SHP77 treated with DMSO at 0.1 percent for 48 hours (cell line): ENCODE measurements at regions not wholly inside any gene's neighbourhood (a gene's known extent, or its start where the extent isn't known, plus 50 kb on each side); places are given as distances from the start of the nearest gene placed in this dataset.
"Not testable (repeated sequence)": the region's sequence is repeated elsewhere in the genome, so short reads cannot be mapped to it uniquely, and the experiment has no call there.

ENCODE experiments used
- DNase-seq: peaks from one replicate; lab custom pipeline; 2025; lab: John Stamatoyannopoulos, UW

GRCh38 chr18:14991934-14992445 lies 244.0 kb downstream of the ANKRD30B start:
- DNase-seq = not testable (repeated sequence)

DNA sequence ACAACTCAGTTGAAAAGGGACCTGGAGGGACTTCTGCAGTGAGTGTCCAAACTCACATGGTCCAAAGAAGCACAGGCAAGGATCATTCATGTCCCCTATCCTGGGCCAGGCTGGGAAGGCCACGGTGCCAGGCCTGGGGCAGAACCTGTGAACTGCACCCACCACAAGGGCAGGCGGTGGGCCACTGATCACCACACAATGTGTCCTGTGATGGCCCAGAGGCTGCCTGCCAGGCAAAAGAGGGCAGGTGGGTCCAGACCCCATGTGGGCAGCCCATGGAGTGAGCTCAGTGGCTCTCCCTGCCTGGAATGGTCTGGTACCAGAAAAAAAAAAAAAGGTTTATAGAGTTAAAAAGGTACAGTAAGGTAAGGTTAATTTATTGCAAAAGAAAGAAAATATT lies 244.8 kb downstream of the ANKRD30B start:
- DNase-seq = not testable (repeated sequence)

DNA sequence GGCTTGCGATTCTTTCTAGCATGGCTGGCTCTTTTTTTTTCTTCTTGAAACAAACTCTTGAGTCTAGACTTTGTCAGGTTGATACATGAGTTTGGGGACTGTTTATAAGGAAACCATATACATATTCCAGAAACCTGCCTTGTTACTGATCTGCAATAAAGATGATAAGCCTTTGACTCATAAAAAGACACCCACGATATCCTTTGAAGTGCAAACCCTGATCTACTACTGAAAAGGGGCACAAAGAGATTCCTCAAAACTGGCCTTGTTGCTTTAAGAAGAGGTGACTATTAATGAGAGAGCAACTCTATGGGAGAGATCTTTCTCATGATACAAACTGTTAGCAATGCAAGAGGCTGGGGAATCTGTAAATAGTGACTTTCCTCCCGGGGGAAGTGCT lies 247.1 kb downstream of the ANKRD30B start:
- not testable (repeated sequence) for DNase-seq

- DNase-seq = no peak
Observed at GRCh38 chr18:14997357-14997756, 249.4 kb downstream of the ANKRD30B start.

- not testable (repeated sequence) for DNase-seq
Observed at GRCh38 chr18:14997899-14998298, 249.9 kb downstream of the ANKRD30B start.

DNA sequence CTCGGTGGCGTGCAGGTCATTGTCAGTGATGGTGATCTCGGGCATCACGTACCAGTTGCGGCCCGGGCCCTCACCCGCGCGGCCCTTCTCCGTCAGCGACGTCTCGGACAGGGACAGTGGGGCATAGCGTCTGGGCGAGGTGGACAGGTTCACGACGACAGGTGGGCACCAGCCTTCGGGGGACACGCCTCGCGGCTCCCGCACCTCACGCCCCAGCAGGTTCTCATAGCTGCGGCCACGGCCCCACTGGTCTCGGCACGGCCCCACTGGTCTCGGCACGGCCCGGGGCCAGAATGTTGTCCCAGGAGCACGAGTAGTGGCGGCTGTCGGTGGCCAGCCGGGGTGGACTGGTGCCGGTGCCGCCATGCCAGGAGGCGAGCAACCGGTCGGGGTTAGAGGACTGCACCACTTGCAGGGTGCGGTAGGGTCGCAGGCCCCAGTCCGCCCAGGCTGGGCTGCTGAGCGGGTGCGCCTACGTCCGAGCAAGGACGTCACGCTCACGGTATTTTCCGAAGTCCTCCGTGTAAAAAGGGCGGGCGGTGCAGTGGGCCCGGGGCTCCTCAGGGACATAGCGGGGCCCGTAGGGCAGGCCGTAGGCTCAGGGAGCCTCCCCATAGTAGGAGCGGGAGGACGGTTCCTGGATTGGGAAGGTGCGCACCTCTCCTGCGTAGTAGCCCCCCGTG lies 250.5 kb downstream of the ANKRD30B start:
- DNase-seq = not testable (repeated sequence)

DNA sequence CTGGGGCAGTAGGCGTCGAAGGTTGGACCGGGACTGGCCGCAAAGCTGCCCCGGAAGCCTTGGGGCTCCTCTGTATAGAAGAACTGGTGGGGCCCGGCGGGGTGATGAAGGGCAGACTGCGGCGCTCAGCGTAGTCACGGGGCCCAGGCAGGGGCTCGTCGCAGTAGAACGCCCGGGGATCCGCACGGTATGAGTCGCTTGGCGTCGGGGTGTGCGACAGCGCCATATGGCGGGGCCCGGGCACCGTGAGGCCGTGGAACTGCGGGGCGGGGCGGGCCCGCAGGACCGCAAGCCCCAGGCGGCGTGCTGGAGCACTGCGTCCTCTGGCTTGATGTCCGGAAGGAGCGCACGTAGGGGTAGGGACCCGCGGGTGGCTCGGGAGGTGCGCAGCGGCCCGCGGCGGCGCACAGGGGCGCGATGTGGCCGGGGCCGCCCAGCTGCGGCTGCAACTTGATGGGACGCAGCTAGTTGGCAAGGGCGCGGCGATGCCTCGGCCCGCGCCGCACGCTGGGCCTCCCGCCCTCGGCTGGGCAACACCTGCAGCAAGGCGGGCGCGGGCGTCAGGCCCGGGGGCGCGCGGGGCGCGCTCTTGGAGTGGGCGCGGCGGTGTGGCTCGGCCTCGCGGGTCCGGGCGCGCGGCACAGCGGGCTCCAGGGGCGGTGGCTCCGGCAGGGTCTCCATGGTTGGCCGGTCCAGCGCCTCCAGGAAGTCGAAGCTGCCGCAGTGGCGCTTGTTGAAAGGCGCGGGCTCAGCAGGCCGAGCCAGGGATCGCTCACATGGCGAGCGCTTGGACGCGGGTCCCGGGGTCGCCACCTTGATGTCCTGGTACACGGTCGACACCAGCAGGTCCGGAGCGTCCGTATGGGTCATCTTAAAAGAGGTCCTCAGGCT lies 251.4 kb downstream of the ANKRD30B start:
- no peak for DNase-seq

- DNase-seq = not testable (repeated sequence)
Observed at GRCh38 chr18:15000119-15001037, 252.4 kb downstream of the ANKRD30B start.

GRCh38 chr18:15001038-15001794 lies 253.2 kb downstream of the ANKRD30B start:
- DNase-seq = not testable (repeated sequence)

GRCh38 chr18:15001795-15002107 lies 253.8 kb downstream of the ANKRD30B start:
- not testable (repeated sequence) for DNase-seq

GRCh38 chr18:15002765-15003164 lies 254.8 kb downstream of the ANKRD30B start:
- not testable (repeated sequence) for DNase-seq

- not testable (repeated sequence) for DNase-seq
Observed at GRCh38 chr18:15003231-15003630, 255.3 kb downstream of the ANKRD30B start.

GRCh38 chr18:15003636-15004269 lies 255.8 kb downstream of the ANKRD30B start:
- DNase-seq = not testable (repeated sequence)

DNA sequence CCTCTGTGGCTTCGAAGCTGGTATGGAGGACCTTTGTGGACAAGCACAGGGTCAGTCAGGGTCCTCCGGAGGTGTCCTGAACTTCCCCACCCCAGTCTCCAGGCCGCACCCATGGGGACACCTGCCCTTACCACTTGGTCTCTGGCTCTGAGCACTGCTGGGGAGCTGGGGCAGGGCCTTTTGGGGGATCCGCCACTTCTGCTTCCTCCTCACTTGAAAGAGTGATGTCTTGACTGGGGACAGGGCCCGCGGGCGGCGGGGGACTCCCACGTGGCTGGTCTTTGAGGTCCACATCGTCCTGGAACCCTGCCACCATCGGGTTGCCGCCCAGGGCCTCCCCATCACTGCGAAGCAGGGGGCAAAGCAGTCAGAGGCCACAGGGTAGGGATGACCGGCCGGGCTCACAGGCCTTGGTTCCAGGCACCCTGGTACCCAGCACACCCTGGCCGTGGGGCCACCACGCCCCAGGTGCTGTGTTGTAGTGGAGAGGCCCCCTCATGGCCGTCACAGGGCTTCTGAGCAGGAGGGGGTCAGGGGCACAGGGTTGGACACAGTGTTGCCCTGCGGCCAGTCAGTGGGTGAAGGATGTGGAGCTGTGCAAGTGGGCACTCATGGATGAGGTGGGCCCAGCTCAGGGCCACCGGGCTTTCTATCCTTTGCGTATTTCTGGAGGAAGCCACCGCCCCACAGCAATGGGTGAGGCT lies 256.4 kb downstream of the ANKRD30B start:
- DNase-seq = not testable (repeated sequence)

- no peak for DNase-seq
Observed at GRCh38 chr18:15005313-15006130, 257.6 kb downstream of the ANKRD30B start.

DNA sequence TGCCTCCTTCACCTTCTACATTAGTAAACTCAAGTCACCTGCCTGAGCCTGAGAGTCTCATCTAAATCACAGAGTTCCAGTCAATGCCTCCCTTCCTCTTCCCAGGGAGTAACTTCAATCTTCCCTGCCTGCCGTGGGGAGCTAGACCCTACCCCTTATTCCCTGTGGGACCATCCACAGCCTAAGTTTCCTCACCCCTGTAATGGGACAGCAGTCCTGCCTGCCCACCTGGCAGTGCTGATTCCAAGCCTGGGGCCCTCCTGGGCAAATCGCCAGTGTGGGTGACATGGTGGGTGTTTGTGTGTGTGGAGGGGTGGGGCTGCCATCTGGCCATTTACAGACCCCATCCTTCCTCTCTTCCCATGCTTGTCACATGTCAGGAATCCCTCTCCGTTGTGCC lies 258.6 kb downstream of the ANKRD30B start:
- DNase-seq = not testable (repeated sequence)

DNA sequence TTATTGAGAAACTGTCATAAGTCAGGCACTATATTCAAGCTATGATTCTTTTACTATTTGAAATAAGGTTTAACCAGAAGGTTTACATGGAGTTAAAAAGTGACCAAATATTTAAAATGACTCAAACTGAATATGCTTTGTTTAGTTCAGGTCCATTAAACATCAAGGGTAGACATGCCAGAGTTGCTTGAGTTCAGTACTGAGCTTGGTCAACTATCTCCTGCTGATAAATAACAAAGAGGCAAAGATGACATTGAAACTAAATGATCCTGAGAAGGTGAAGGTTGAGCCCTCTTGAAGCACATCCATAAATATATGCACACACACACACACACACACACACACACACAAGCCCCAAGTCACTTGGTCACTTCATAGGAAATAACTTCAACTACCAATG lies 278.1 kb downstream of the ANKRD30B start:
- not testable (repeated sequence) for DNase-seq

DNA sequence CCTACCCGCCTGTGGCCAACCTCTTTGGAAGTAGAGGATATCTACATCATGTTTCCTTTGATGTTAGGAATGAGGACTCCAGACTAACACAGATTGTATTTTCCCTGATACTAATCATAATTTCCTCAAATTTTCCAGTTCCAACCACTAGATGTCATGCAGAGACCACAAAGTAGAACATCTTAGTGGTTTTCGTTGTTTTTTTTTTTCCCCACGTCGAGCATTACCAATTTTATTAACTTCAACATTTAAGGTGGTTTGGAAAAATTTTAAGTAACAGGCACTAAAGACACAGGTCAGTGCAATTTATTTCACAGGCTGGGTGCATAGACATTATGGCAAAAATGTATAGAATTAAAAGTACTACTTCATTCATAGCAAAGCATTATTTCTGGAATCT lies 280.1 kb downstream of the ANKRD30B start:
- DNase-seq = not testable (repeated sequence)

DNA sequence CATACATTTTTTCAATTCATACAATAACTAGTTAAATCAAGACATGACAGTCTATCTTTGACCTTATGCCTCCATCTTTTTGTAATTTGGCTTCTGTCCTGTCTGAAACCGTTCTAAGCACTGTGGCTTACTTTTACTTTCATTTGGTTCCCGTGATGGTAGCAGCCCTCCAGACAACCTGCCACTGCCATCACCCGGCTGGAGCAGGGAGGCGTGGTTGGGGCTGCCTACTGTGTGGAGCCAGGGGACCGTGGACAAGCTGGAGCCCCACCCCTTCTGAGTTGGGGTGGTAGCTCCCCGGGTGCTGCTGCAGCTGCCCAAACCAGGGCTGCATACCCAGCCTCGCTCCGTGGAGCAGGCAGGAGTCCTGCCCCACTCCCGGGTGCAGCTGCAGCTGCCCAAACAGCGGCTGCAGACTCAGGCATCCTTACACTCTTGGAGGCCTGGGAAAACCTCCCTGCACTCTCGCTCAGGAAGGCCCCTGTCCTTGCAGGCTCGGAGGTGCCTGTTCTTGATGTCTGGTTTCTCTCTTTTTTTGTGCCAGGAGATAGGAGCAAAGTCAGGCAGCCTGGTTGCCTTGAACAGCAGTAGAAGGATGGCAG lies 312.4 kb downstream of the ANKRD30B start:
- DNase-seq = not testable (repeated sequence)
